GM13976 (cell line): ENCODE measurements at regions not wholly inside any gene's neighbourhood (a gene's known extent, or its start where the extent isn't known, plus 50 kb on each side); places are given as distances from the start of the nearest gene placed in this dataset.

Source experiments
- DNase-seq: peaks from one replicate; pipeline ENCODE4 v3.0.0; 2012; ENCODE audit warnings: low spot score
- CTCF ChIP-seq: IDR thresholded peaks from 2 replicates; pipeline ENCODE4 v1.5.1; 2012; ENCODE audit warnings: borderline replicate concordance, mild to moderate bottlenecking; ENCODE audit not compliant: insufficient read depth; ENCODE audit errors: extremely low read depth, missing control alignments, control extremely low read depth
- in situ Hi-C: fragments of 300-500 bp; cut with MboI; formaldehyde crosslinking; loops from one replicate; pipeline ENCODE4 v1.12.0; 2022; ENCODE audit warnings: low sequenced_read_pairs, mixed read lengths, inconsistent platforms; ENCODE audit not compliant: unreplicated experiment

DNA sequence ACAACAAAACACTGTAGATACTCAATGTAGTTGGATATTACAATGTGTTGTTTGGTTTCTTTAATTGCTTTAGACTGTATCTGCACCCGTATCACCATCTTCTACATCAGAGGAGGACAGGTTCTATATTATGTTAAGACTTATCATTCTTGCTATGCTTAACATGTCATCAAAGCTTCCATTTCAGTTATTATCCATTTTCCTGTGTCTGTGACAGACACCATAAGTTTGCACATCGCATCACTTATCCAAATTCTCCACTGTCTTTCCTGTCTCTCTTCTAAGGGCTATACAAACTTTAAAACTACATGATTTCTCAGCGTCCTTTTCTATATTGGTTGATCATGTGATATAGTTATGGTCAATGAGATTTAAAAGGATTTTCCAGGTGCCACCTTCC lies 719.0 kb downstream of the TBC1D32 start:
- TF ChIP-seq CTCF: no peak
- in situ Hi-C loops: no loop called here
- no peak for DNase-seq

GRCh38 chr6:120614723-120615122 lies 719.6 kb downstream of the TBC1D32 start:
- in situ Hi-C loops: no loop called here
- DNase-seq: no peak
- no peak for TF ChIP-seq CTCF

GRCh38 chr6:120608826-120609225 lies 725.5 kb downstream of the TBC1D32 start:
- in situ Hi-C loops: no loop called here
- TF ChIP-seq CTCF: no peak
- DNase-seq: no peak

DNA sequence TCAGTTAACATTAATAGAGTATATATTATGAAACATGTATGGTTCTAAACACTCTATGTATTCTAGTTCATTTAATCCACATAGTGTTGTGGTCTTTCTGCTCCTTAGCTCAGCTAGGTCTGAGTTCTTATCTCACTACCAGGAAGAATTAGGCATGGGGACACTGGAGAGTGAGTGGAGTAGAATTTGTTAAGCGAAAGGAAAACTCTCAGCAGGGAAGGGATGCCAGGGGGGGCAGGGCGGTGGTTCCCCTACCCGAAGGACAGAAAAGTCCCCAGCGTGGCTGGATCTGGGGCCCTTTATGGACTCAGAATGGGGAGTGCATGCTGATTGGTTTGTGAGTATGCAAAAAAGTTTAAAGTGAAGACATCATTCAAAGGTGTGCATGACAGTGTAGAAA lies 727.5 kb downstream of the TBC1D32 start:
- no peak for DNase-seq
- in situ Hi-C loops: no loop called here
- no peak for TF ChIP-seq CTCF

DNA sequence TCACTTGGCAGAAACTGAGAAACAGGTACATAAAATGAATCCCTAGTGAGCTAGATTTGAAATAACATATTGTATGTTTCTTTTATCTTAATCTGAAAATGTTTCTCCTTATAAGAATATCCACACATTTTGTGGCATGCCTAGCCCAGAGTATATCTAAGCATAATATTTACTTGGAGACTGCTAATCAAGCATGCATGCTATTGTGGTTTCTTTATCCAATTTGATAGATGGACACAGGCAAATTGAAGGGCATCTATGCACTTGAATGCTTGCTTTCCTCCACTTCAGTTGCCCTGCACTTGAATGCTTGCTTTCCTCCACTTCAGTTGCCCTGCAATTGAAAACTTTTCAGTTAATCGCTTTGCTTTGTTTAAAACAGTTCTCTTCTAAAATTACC lies 729.8 kb downstream of the TBC1D32 start:
- TF ChIP-seq CTCF: no peak
- no peak for DNase-seq
- in situ Hi-C loops: no loop called here

DNA sequence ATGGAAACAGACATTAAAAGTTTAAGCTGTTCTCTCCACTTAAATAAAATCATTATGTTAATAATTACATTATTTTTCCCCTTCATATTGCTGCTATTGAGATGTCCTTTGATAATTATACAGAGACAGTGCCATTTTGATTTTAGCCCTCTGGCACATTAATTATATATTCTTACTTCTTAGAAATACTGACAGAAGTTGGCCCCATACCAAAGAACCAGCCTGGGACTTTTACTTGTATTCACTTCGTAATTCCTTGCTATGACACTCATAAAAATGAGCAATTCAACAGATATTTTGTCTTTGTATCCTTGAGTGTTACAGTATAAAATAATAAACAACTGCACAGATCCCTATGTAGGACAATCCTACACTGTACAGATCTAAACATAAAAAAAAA lies 743.7 kb downstream of the TBC1D32 start:
- no peak for DNase-seq
- TF ChIP-seq CTCF: no peak
- in situ Hi-C loops: no loop called here

- DNase-seq: no peak
- in situ Hi-C loops: no loop called here
- TF ChIP-seq CTCF: no peak
Observed at GRCh38 chr6:120588424-120588823, 745.9 kb downstream of the TBC1D32 start.
